Fibroblast of lung (primary cell): ENCODE measurements at regions not wholly inside any gene's neighbourhood (a gene's known extent, or its start where the extent isn't known, plus 50 kb on each side); places are given as distances from the start of the nearest gene placed in this dataset.

ENCODE experiments used
- DNase-seq, 2 donors: peaks; one replicate each; pipeline versions ENCODE4 v3.0.0 to v3.0.0-alpha.2; 2010; ENCODE audit warnings: low read depth in 2 of 2
- H2AFZ ChIP-seq: 2 replicates; pipeline ENCODE4 v1.5.1; 2012; ENCODE audit warnings: low read length, control low read depth, inconsistent platforms
- H3K27ac ChIP-seq: 2 replicates; pipeline ENCODE4 v1.5.1; 2011; ENCODE audit warnings: low read length, control low read depth; ENCODE audit not compliant: insufficient read depth
- H3K27me3 ChIP-seq: 2 replicates; pipeline ENCODE4 v1.5.1; 2011; ENCODE audit warnings: mild to moderate bottlenecking, low read length; ENCODE audit not compliant: control insufficient read depth, insufficient read depth
- H3K36me3 ChIP-seq: 2 replicates; pipeline ENCODE4 v1.5.1; 2011; ENCODE audit warnings: low read length; ENCODE audit not compliant: control insufficient read depth, insufficient read depth
- H3K4me1 ChIP-seq: 2 replicates; pipeline ENCODE4 v1.5.1; 2011; ENCODE audit warnings: low read length; ENCODE audit not compliant: control insufficient read depth, insufficient read depth; ENCODE audit errors: extremely low read depth
- H3K4me2 ChIP-seq: 2 replicates; pipeline ENCODE4 v1.5.1; 2011; ENCODE audit warnings: low read length, control low read depth; ENCODE audit not compliant: insufficient read depth; ENCODE audit errors: extremely low read depth
- H3K4me3 ChIP-seq, 4 experiments: fragments of 200-600 bp in 1 of 4; sonication (generic) in 1 of 4; replicated peaks in 1 of 4; 2 replicates each; pipeline ENCODE4 v1.5.1; 2011 to 2016; ENCODE audit warnings: low read length in 4 of 4, low read depth in 3 of 4, mild to moderate bottlenecking in 3 of 4, control low read depth in 2 of 4, inconsistent platforms in 1 of 4, mixed read lengths in 1 of 4; ENCODE audit not compliant: insufficient read depth in 1 of 4; ENCODE audit errors: control extremely low read depth in 1 of 4
- H3K79me2 ChIP-seq: 2 replicates; pipeline ENCODE4 v1.5.1; 2012; ENCODE audit warnings: mild to moderate bottlenecking, low read length, inconsistent platforms; ENCODE audit not compliant: control insufficient read depth, insufficient read depth
- H3K9ac ChIP-seq: 2 replicates; pipeline ENCODE4 v1.5.1; 2011; ENCODE audit warnings: mild to moderate bottlenecking, low read length, control low read depth; ENCODE audit not compliant: insufficient read depth
- H3K9me3 ChIP-seq: 2 replicates; pipeline ENCODE4 v1.5.1; 2012; ENCODE audit warnings: low read depth, low read length; ENCODE audit not compliant: control insufficient read depth, insufficient read depth
- H4K20me1 ChIP-seq: 2 replicates; pipeline ENCODE4 v1.5.1; 2011; ENCODE audit warnings: low read length; ENCODE audit not compliant: control insufficient read depth, insufficient read depth; ENCODE audit errors: extremely low read depth
- EZH2 ChIP-seq: IDR thresholded peaks from 2 replicates; pipeline ENCODE4 v1.5.1; 2012; ENCODE audit warnings: low read length, control low read depth, mild to moderate bottlenecking; ENCODE audit errors: missing control alignments
- TF ChIP-seq, protein P1 (sequence below), 2 donors: IDR thresholded peaks in 1 of 2; conservative IDR thresholded peaks in 1 of 2; 1 replicate in 1 of 2; 2 replicates in 1 of 2; pipeline ENCODE4 v1.5.1; 2011 to 2012; ENCODE audit warnings: low read length in 2 of 2, control low read depth in 1 of 2, inconsistent platforms in 1 of 2, low read depth in 1 of 2, mild to moderate bottlenecking in 1 of 2

DNA sequence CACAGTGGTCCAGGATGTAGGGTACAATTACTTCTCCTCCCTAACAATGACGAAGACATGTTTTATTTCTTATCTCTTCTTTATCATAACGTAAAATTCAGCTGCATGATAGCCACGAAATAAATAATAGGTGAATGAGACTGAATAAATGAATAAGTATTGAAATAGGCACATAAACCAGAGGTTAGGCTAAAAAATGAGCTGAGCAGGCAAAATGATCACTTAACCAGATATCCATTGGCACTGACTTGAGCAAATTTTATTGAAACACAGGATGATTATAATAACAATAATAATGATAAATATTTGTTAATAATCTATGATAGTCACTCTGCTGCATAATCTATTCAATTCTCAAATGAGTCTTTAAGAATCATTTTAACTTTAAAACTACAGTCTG is 506.9 kb upstream of the ZNF804A start:
- H3K27ac ChIP-seq = no peak overlapping the region
- no peak overlapping the region for H3K4me3 ChIP-seq
- no peak overlapping the region for H3K4me2 ChIP-seq
- H3K9me3 ChIP-seq = no peaks in the 10 kb centered on the region
- H3K4me1 ChIP-seq = no peaks in the 10 kb centered on the region
- no peaks in the 10 kb centered on the region for H3K27me3 ChIP-seq
- H3K79me2 ChIP-seq = no peaks in the 10 kb centered on the region
- no peaks in the 10 kb centered on the region for H4K20me1 ChIP-seq
- no peaks in the 10 kb centered on the region for H3K36me3 ChIP-seq
- TF ChIP-seq, protein P1, sequence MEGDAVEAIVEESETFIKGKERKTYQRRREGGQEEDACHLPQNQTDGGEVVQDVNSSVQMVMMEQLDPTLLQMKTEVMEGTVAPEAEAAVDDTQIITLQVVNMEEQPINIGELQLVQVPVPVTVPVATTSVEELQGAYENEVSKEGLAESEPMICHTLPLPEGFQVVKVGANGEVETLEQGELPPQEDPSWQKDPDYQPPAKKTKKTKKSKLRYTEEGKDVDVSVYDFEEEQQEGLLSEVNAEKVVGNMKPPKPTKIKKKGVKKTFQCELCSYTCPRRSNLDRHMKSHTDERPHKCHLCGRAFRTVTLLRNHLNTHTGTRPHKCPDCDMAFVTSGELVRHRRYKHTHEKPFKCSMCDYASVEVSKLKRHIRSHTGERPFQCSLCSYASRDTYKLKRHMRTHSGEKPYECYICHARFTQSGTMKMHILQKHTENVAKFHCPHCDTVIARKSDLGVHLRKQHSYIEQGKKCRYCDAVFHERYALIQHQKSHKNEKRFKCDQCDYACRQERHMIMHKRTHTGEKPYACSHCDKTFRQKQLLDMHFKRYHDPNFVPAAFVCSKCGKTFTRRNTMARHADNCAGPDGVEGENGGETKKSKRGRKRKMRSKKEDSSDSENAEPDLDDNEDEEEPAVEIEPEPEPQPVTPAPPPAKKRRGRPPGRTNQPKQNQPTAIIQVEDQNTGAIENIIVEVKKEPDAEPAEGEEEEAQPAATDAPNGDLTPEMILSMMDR (conservative IDR thresholded peaks at IDR 0.05 in 1 of 2, IDR thresholded peaks at IDR 0.05 in 1 of 2; ENCODE audit: low read depth in 1 of 2, low read length in 2 of 2) = no peak
- TF ChIP-seq EZH2 = no peak
- no peak overlapping the region for H2AFZ ChIP-seq
- DNase-seq = no peak
- H3K9ac ChIP-seq = no peak overlapping the region

DNA sequence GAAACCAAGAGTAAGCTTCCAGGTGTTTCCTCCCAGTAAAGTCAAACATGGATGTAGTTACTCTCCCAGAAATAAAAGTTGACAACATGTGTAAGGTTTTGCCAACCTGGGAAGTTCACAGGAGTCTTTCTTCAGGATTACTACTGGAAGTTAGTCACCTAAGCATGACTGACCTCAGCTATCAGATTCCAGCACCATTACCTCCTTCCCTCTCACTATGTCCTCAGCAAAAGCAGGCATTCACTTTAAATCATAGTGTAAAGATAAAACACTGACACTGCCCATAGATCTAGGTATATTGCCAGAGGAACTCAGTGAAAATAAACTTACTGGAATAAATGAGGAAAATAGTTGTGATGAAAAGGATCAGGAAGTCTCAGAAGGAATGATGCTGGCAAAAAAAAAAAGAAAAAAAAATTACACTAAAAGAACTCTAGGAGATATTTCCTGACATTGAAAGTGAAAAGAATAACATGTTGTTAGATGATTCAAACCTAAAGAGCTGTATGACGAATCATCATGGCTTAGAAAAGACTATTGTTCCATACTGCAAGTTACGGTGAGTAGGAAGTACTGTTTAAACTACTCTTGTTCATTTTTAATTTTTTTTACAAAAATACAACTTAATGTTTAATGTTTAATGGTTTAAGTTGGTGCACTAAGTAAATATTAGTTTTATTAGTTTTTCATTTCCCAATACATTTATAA is 484.5 kb upstream of the ZNF804A start:
- DNase-seq = peak in 1 of 2 donors; percentile 2
- Histone ChIP-seq H3K4me2 (no peak overlapping the region), H3K27ac (no peak overlapping the region), H3K9ac (no peak overlapping the region), H3K9me3 (no peaks in the 10 kb centered on the region), H4K20me1 (no peaks in the 10 kb centered on the region), H3K79me2 (no peaks in the 10 kb centered on the region), H3K27me3 (no peaks in the 10 kb centered on the region), H3K4me3 (no peak overlapping the region), H3K36me3 (no peaks in the 10 kb centered on the region), H2AFZ (no peak overlapping the region), H3K4me1 (no peaks in the 10 kb centered on the region)
- TF ChIP-seq EZH2 = no peak
- TF ChIP-seq, protein P1 (conservative IDR thresholded peaks at IDR 0.05 in 1 of 2, IDR thresholded peaks at IDR 0.05 in 1 of 2; ENCODE audit: low read depth in 1 of 2, low read length in 2 of 2) = no peak

DNA sequence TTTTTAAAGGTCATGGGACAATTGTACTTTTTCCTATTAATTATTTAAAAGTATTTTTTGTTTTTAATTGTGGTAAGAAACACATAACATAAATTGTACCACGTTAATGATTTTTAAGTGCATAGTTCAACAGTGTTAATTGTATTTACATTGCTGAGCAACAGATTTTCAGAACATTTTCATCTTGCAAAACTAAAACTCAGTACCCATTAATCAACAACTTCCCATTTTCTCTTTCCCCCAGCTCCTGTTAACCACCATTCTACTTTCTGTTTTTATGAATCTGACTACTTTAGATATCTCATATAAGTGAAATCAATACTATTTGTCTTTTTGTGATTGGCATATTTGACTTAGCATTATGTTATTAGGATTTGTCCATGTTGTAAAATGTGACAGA is 483.9 kb upstream of the ZNF804A start:
- Histone ChIP-seq H3K4me3 (no peak overlapping the region), H2AFZ (no peak overlapping the region), H3K27ac (no peak overlapping the region), H3K36me3 (no peaks in the 10 kb centered on the region), H3K9ac (no peak overlapping the region), H3K27me3 (no peaks in the 10 kb centered on the region), H3K9me3 (no peaks in the 10 kb centered on the region), H3K4me1 (no peaks in the 10 kb centered on the region), H4K20me1 (no peaks in the 10 kb centered on the region), H3K4me2 (no peak overlapping the region), H3K79me2 (no peaks in the 10 kb centered on the region)
- no peak for DNase-seq
- TF ChIP-seq EZH2 = no peak
- TF ChIP-seq, protein P1 (conservative IDR thresholded peaks at IDR 0.05 in 1 of 2, IDR thresholded peaks at IDR 0.05 in 1 of 2; ENCODE audit: low read depth in 1 of 2, low read length in 2 of 2) = no peak
